K562 (cell line): ENCODE measurements at regions not wholly inside any gene's neighbourhood (a gene's known extent, or its start where the extent isn't known, plus 50 kb on each side); places are given as distances from the start of the nearest gene placed in this dataset.

Source experiments
- AFF1 ChIP-seq, 2 experiments: fragments of 450-650 bp; IDR thresholded peaks; 2 replicates each; pipeline ENCODE4 v1.6.1; 2018; ENCODE audit warnings: mild to moderate bottlenecking in 2 of 2, low read depth in 1 of 2; ENCODE audit not compliant: partially characterized antibody in 2 of 2
- ARID2 ChIP-seq: fragments of 450-650 bp; IDR thresholded peaks from 2 replicates; pipeline ENCODE4 v1.6.1; 2017; ENCODE audit warnings: antibody characterized with exemption, mild to moderate bottlenecking
- MECOM ChIP-seq: fragments of 250-450 bp; sonication (Bioruptor Pico); IDR thresholded peaks from 2 replicates; pipeline ENCODE4 v1.8.0; 2022; ENCODE audit warnings: inconsistent platforms
- SIN3B ChIP-seq: fragments of 450-650 bp; IDR thresholded peaks from 2 replicates; pipeline ENCODE4 v1.6.1; 2017; ENCODE audit warnings: low read depth, mild to moderate bottlenecking, moderate library complexity
- SMARCA5 ChIP-seq: fragments of 450-650 bp; IDR thresholded peaks from 2 replicates; pipeline ENCODE4 v1.6.1; 2016
- TCF7L2 ChIP-seq: fragments of 150-350 bp; IDR thresholded peaks from 2 replicates; pipeline ENCODE4 v1.6.1; 2016; ENCODE audit warnings: low read depth, mild to moderate bottlenecking, low read length, moderate library complexity
- TRIM25 ChIP-seq: fragments of 450-650 bp; IDR thresholded peaks from 2 replicates; pipeline ENCODE4 v1.7.0; 2016; ENCODE audit warnings: borderline replicate concordance
- ZBTB33 ChIP-seq: sonication (generic); formaldehyde crosslinking; IDR thresholded peaks from 2 replicates; pipeline ENCODE4 v1.8.1; 2023; ENCODE audit warnings: mild to moderate bottlenecking, missing genetic modification reagents

GRCh38 chr16:85560932-85561247, 52.2 kb upstream of the GSE1 start (continued):
- peak in 1 of 2 experiments; percentile 36 for TF ChIP-seq AFF1 (IDR thresholded peaks at IDR 0.05; ENCODE audit: low read depth in 1 of 2, partially characterized antibody in 2 of 2)
- TF ChIP-seq SIN3B, result no peak
- TF ChIP-seq ARID2, result 0 out of 2 replicates have a peak, but pooled peaks have one; percentile 25
- peak; percentile 53; the same call in 1 of the 2 replicates for TF ChIP-seq SMARCA5
- 0 out of 2 replicates have a peak, but pooled peaks have one; percentile 30 for TF ChIP-seq ZBTB33 (CRISPR knock-in tag)
- TF ChIP-seq TRIM25, result 0 out of 2 replicates have a peak, but pooled peaks have one; percentile 80
- TF ChIP-seq MECOM, result peak; percentile 22; the same call in 1 of the 2 replicates
- 0 out of 2 replicates have a peak, but pooled peaks have one; percentile 2 for TF ChIP-seq TCF7L2
